ENCODE measurements at regions not wholly inside any gene's neighbourhood (a gene's known extent, or its start where the extent isn't known, plus 50 kb on each side); places are given as distances from the start of the nearest gene placed in this dataset.

GRCh38 chr19:29381353-29382203 lies 144.2 kb upstream of the VSTM2B start:
- no peak for DNase-seq
- Histone ChIP-seq H3K27me3 (ENCODE audit: insufficient read depth, low read depth, severe bottlenecking) (peaks cover 83% of the 10 kb centered on the region), H3K4me3 (ENCODE audit: low read depth, low read length) (no peak overlapping the region), H3K36me3 (no peaks in the 10 kb centered on the region), H3K9me3 (ENCODE audit: severe bottlenecking) (no peaks in the 10 kb centered on the region), H3K27ac (no peak overlapping the region)
- no peak for TF ChIP-seq CTCF (IDR thresholded peaks at IDR 0.05; ENCODE audit: low read depth, low read length)

- no peaks in the 10 kb centered on the region for H3K36me3 ChIP-seq
- H3K4me3 ChIP-seq (ENCODE audit: low read depth, low read length), result no peak overlapping the region
- H3K27ac ChIP-seq, result no peak overlapping the region
- no peaks in the 10 kb centered on the region for H3K9me3 ChIP-seq (ENCODE audit: severe bottlenecking)
- TF ChIP-seq CTCF (IDR thresholded peaks at IDR 0.05; ENCODE audit: low read depth, low read length), result no peak
- no peak for DNase-seq
- peaks cover 88% of the 10 kb centered on the region for H3K27me3 ChIP-seq (ENCODE audit: insufficient read depth, low read depth, severe bottlenecking)
These were observed 142.1 kb upstream of the VSTM2B start for GRCh38 chr19:29383696-29384095.

- no peak for DNase-seq
- H3K4me3 ChIP-seq (ENCODE audit: low read depth, low read length), result no peak overlapping the region
- H3K27ac ChIP-seq, result no peak overlapping the region
- H3K9me3 ChIP-seq (ENCODE audit: severe bottlenecking), result no peaks in the 10 kb centered on the region
- no peaks in the 10 kb centered on the region for H3K36me3 ChIP-seq
- peaks cover 88% of the 10 kb centered on the region for H3K27me3 ChIP-seq (ENCODE audit: insufficient read depth, low read depth, severe bottlenecking)
- TF ChIP-seq CTCF (IDR thresholded peaks at IDR 0.05; ENCODE audit: low read depth, low read length), result no peak
These were observed 141.1 kb upstream of the VSTM2B start for GRCh38 chr19:29384656-29385055.

- Histone ChIP-seq H3K4me3 (ENCODE audit: low read depth, low read length) (no peak overlapping the region), H3K27me3 (ENCODE audit: insufficient read depth, low read depth, severe bottlenecking) (peaks cover 84% of the 10 kb centered on the region), H3K36me3 (no peaks in the 10 kb centered on the region), H3K9me3 (ENCODE audit: severe bottlenecking) (no peaks in the 10 kb centered on the region), H3K27ac (no peak overlapping the region)
- TF ChIP-seq CTCF (IDR thresholded peaks at IDR 0.05; ENCODE audit: low read depth, low read length), result no peak
- DNase-seq, result no peak
These were observed 140.5 kb upstream of the VSTM2B start for GRCh38 chr19:29385191-29385795.

- no peak for TF ChIP-seq CTCF (IDR thresholded peaks at IDR 0.05; ENCODE audit: low read depth, low read length)
- H3K9me3 ChIP-seq (ENCODE audit: severe bottlenecking), result peaks cover 4% of the 10 kb centered on the region
- no peak overlapping the region for H3K4me3 ChIP-seq (ENCODE audit: low read depth, low read length)
- no peak overlapping the region for H3K27ac ChIP-seq
- peaks cover 71% of the 10 kb centered on the region for H3K27me3 ChIP-seq (ENCODE audit: insufficient read depth, low read depth, severe bottlenecking)
- no peak for DNase-seq
- H3K36me3 ChIP-seq, result no peaks in the 10 kb centered on the region
These were observed 138.8 kb upstream of the VSTM2B start for GRCh38 chr19:29386970-29387369.

Data from WERI-Rb-1 (cell line).